GM12891 (cell line): ENCODE measurements at regions not wholly inside any gene's neighbourhood (a gene's known extent, or its start where the extent isn't known, plus 50 kb on each side); places are given as distances from the start of the nearest gene placed in this dataset.

Experiments
- POLR2A ChIP-seq: IDR thresholded peaks from 2 replicates; pipeline ENCODE4 v1.6.1; 2011; ENCODE audit warnings: low read depth, low read length, control low read depth
- POLR2AphosphoS5 ChIP-seq: IDR thresholded peaks from 2 replicates; pipeline ENCODE4 v1.6.1; 2011; ENCODE audit warnings: low read depth, low read length, control low read depth

- TF ChIP-seq POLR2AphosphoS5 (no peak), POLR2A (no peak)
Measured at GRCh38 chr10:78339251-78339650, 305.6 kb downstream of the RPS24 start.
